MCF 10A (cell line): ENCODE measurements at regions not wholly inside any gene's neighbourhood (a gene's known extent, or its start where the extent isn't known, plus 50 kb on each side); places are given as distances from the start of the nearest gene placed in this dataset.

Experiments used
- BruUV-seq: library from RNA; stranded (reverse); fragments of 400-500 nt; replicated peaks from 2 replicates; lab custom pipeline; 2021; lab: Mats Ljungman, UMichigan
- CTCF ChIA-PET: fragments of 300-600 bp; sonication (Branson Sonifier 250); formaldehyde crosslinking; extraction: SDS; loops from one replicate; lab custom pipeline; 2021; ENCODE audit warnings: antibody characterized with exemption, inconsistent platforms; lab: Yijun Ruan, JAX
- POLR2A ChIA-PET: fragments of 300-600, 350-650 bp; sonication (Branson Sonifier 250); formaldehyde crosslinking; extraction: SDS; loops from one replicate; lab custom pipeline; 2020; ENCODE audit warnings: antibody characterized with exemption, inconsistent platforms; lab: Yijun Ruan, JAX
- DNase-seq: peaks from one replicate; pipeline ENCODE4 v3.0.0-alpha.2; 2018; ENCODE audit not compliant: unreplicated experiment
- H3K27ac Mint-ChIP-seq: one replicate; pipeline ENCODE4 v1.8.0; 2022; ENCODE audit warnings: mild to moderate bottlenecking, low read depth, mixed read lengths; ENCODE audit not compliant: unreplicated experiment
- H3K27me3 Mint-ChIP-seq: one replicate; pipeline ENCODE4 v1.8.0; 2022; ENCODE audit warnings: mixed read lengths; ENCODE audit not compliant: insufficient read depth, unreplicated experiment
- H3K36me3 Mint-ChIP-seq: one replicate; pipeline ENCODE4 v1.8.0; 2022; ENCODE audit warnings: mild to moderate bottlenecking, moderate library complexity, mixed read lengths; ENCODE audit not compliant: insufficient read depth, unreplicated experiment
- H3K4me1 Mint-ChIP-seq: one replicate; pipeline ENCODE4 v1.8.0; 2022; ENCODE audit warnings: mixed read lengths; ENCODE audit not compliant: insufficient read depth, unreplicated experiment
- H3K4me3 Mint-ChIP-seq: one replicate; pipeline ENCODE4 v1.8.0; 2022; ENCODE audit warnings: mild to moderate bottlenecking, moderate library complexity, mixed read lengths; ENCODE audit not compliant: unreplicated experiment
- H3K9me3 Mint-ChIP-seq: one replicate; pipeline ENCODE4 v1.8.0; 2022; ENCODE audit warnings: mixed read lengths; ENCODE audit not compliant: unreplicated experiment
- intact Hi-C: fragments of 100-400 bp; cut with micrococcal nuclease; formaldehyde crosslinking; loops from 2 replicates; pipeline ENCODE4 v1.14.1; 2022
- TF ChIP-seq, protein P1 (sequence below): fragments of 200-600 bp; IDR thresholded peaks from one replicate; pipeline ENCODE4 v1.8.0; 2022; ENCODE audit warnings: antibody characterized with exemption, mild to moderate bottlenecking; ENCODE audit not compliant: unreplicated experiment

GRCh38 chr3:64816355-64816754 lies 128.6 kb upstream of the ADAMTS9 start:
- intact Hi-C loops = no loop called here
- no TSS peak for BruUV-seq
- no peaks in the 10 kb centered on the region for H3K27me3 Mint-ChIP-seq

DNA sequence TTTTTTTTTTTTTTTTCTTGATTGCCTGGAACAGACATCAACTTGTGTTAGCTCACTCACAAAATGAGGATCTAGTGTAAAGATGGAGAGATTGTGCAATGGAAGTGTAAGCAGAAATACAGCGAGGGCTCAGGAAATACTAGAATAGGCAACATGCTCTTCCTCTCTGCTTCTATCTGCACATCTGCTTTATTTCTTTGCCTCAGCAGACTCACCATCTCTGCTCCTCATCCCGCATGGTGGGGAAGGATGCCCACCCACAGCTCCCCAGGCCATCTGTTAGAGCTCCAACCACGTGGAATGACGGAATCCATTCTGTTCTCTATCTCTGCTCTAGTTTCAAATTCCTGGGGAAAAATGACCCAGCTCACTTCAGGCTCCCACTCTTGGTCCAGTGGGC lies 128.0 kb upstream of the ADAMTS9 start:
- no peaks in the 10 kb centered on the region for H3K36me3 Mint-ChIP-seq
- H3K27ac Mint-ChIP-seq = no peak overlapping the region
- DNase-seq = no peak
- no TSS peak for BruUV-seq
- H3K4me1 Mint-ChIP-seq = peaks cover 10% of the 10 kb centered on the region
- TF ChIP-seq, protein P1, sequence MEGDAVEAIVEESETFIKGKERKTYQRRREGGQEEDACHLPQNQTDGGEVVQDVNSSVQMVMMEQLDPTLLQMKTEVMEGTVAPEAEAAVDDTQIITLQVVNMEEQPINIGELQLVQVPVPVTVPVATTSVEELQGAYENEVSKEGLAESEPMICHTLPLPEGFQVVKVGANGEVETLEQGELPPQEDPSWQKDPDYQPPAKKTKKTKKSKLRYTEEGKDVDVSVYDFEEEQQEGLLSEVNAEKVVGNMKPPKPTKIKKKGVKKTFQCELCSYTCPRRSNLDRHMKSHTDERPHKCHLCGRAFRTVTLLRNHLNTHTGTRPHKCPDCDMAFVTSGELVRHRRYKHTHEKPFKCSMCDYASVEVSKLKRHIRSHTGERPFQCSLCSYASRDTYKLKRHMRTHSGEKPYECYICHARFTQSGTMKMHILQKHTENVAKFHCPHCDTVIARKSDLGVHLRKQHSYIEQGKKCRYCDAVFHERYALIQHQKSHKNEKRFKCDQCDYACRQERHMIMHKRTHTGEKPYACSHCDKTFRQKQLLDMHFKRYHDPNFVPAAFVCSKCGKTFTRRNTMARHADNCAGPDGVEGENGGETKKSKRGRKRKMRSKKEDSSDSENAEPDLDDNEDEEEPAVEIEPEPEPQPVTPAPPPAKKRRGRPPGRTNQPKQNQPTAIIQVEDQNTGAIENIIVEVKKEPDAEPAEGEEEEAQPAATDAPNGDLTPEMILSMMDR = no peak
- H3K27me3 Mint-ChIP-seq = no peaks in the 10 kb centered on the region
- ChIA-PET POLR2A (no interaction called here), CTCF (interaction anchor here (0.6 kb wide), 1 partner anchor 32 kb away, joined by 3 read pairs; no protein-coding TSS in a partner anchor)
- intact Hi-C loops = no loop called here
- H3K4me3 Mint-ChIP-seq = no peak overlapping the region
- no peaks in the 10 kb centered on the region for H3K9me3 Mint-ChIP-seq

More at GRCh38 chr3:64816355-64816754, 128.6 kb upstream of the ADAMTS9 start:
- H3K27ac Mint-ChIP-seq = no peak overlapping the region
- H3K9me3 Mint-ChIP-seq = no peaks in the 10 kb centered on the region
- ChIA-PET CTCF (no interaction called here), POLR2A (no interaction called here)
- no peak for DNase-seq
- H3K4me1 Mint-ChIP-seq = peaks cover 10% of the 10 kb centered on the region
- TF ChIP-seq, protein P1 = no peak
- no peak overlapping the region for H3K4me3 Mint-ChIP-seq
- H3K36me3 Mint-ChIP-seq = no peaks in the 10 kb centered on the region

GRCh38 chr3:64815195-64815631 lies 127.4 kb upstream of the ADAMTS9 start:
- Mint-ChIP-seq H3K4me1 (peaks cover 10% of the 10 kb centered on the region), H3K27me3 (no peaks in the 10 kb centered on the region), H3K27ac (no peak overlapping the region), H3K36me3 (no peaks in the 10 kb centered on the region), H3K4me3 (no peak overlapping the region), H3K9me3 (no peaks in the 10 kb centered on the region)
- CTCF ChIA-PET = interaction anchor here (0.6 to 0.7 kb wide), 2 partner anchors 28 to 31 kb away, joined by 3 read pairs; no protein-coding TSS in a partner anchor
- POLR2A ChIA-PET = no interaction called here
- BruUV-seq = no TSS peak
- TF ChIP-seq, protein P1 = no peak
- DNase-seq = no peak
- intact Hi-C loops = no loop called here

GRCh38 chr3:64814351-64814750 lies 126.6 kb upstream of the ADAMTS9 start:
- intact Hi-C loops = no loop called here
- ChIA-PET POLR2A (no interaction called here), CTCF (no interaction called here)
- BruUV-seq = no TSS peak
- Mint-ChIP-seq H3K27me3 (no peaks in the 10 kb centered on the region), H3K4me1 (peaks cover 10% of the 10 kb centered on the region), H3K4me3 (no peak overlapping the region), H3K9me3 (no peaks in the 10 kb centered on the region), H3K36me3 (no peaks in the 10 kb centered on the region), H3K27ac (no peak overlapping the region)
- TF ChIP-seq, protein P1 = no peak
- DNase-seq = no peak
